ENCODE measurements at regions not wholly inside any gene's neighbourhood (a gene's known extent, or its start where the extent isn't known, plus 50 kb on each side); places are given as distances from the start of the nearest gene placed in this dataset.

DNA sequence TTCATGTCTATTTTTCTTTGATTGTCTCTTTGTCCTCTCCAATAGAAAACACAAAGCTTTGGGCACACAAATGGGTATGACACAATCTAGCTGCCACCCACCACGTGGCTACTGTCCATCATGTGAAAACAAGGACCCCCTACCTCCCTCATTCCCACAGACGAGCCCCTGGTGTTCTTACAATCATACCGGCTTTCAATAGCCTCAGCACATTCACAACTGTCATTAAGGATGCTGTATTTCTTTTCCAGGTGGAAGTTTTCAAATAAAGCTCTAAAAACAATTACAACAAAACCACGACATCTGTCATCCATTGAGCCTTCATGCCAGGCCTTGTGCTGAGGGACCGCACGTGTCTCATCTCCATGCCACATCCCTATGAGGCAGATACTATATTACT, 552.6 kb upstream of the ADAMTS9 start:
- no TSS peak for BruUV-seq (replicated peaks)
- 12% methylated on average over 6 of the region's 6 CpGs for WGBS (ENCODE audit: insufficient coverage, insufficient replicate concordance, low lambda C conversion rate, missing lambda C conversion rate)
- TF ChIP-seq HDAC6 (IDR thresholded peaks at IDR 0.05; ENCODE audit: unreplicated experiment), result no peak
- TF ChIP-seq SMC3 (IDR thresholded peaks at IDR 0.05; ENCODE audit: borderline replicate concordance, low read length), result no peak
- TF ChIP-seq NFYA (IDR thresholded peaks at IDR 0.05; ENCODE audit: borderline replicate concordance, low read depth, low read length), result no peak
- TF ChIP-seq POLR2AphosphoS5 (IDR thresholded peaks at IDR 0.05; ENCODE audit: low read length), result no peak
- no peak for TF ChIP-seq ZBED1 (IDR thresholded peaks at IDR 0.05; ENCODE audit: borderline replicate concordance)
- no peak for TF ChIP-seq IRF4 (IDR thresholded peaks at IDR 0.05; ENCODE audit: low read depth, low read length)
- TF ChIP-seq ZNF207 (IDR thresholded peaks at IDR 0.05; ENCODE audit: borderline replicate concordance), result no peak
- TF ChIP-seq CHD2 (IDR thresholded peaks at IDR 0.05; ENCODE audit: borderline replicate concordance, low read depth, low read length), result no peak
- TF ChIP-seq RFX5 (IDR thresholded peaks at IDR 0.05; ENCODE audit: low read depth, low read length), result no peak
- no peak for TF ChIP-seq CUX1 (IDR thresholded peaks at IDR 0.05; ENCODE audit: insufficient replicate concordance, low read depth, low read length)
- TF ChIP-seq ASH2L (IDR thresholded peaks at IDR 0.05; ENCODE audit: borderline replicate concordance, low read depth), result no peak
- no peak for TF ChIP-seq MYB (IDR thresholded peaks at IDR 0.05; ENCODE audit: borderline replicate concordance, low read depth, low read length)
- no peak for TF ChIP-seq SKIL (IDR thresholded peaks at IDR 0.05; ENCODE audit: low read depth, poor library complexity, severe bottlenecking)
- no peak for TF ChIP-seq TCF7 (IDR thresholded peaks at IDR 0.05; ENCODE audit: borderline replicate concordance)
- TF ChIP-seq, protein P1, sequence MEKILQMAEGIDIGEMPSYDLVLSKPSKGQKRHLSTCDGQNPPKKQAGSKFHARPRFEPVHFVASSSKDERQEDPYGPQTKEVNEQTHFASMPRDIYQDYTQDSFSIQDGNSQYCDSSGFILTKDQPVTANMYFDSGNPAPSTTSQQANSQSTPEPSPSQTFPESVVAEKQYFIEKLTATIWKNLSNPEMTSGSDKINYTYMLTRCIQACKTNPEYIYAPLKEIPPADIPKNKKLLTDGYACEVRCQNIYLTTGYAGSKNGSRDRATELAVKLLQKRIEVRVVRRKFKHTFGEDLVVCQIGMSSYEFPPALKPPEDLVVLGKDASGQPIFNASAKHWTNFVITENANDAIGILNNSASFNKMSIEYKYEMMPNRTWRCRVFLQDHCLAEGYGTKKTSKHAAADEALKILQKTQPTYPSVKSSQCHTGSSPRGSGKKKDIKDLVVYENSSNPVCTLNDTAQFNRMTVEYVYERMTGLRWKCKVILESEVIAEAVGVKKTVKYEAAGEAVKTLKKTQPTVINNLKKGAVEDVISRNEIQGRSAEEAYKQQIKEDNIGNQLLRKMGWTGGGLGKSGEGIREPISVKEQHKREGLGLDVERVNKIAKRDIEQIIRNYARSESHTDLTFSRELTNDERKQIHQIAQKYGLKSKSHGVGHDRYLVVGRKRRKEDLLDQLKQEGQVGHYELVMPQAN (conservative IDR thresholded peaks at IDR 0.05), result no peak

More for the DNA sequence above, 552.6 kb upstream of the ADAMTS9 start:
- ATAC-seq (no peak), DNase-seq (ENCODE audit: low read depth, low spot score) (no peak), FAIRE-seq (no peak)
- POLR2A ChIA-PET, result no interaction called here
- H3K79me2 ChIP-seq (ENCODE audit: control insufficient read depth, insufficient read depth, low read length), result no peaks in the 10 kb centered on the region
- no peak overlapping the region for H3K4me3 ChIP-seq
- RAD21 ChIA-PET (ENCODE audit: unreplicated experiment), result no interaction called here
- no peak overlapping the region for H3K4me2 ChIP-seq (ENCODE audit: control insufficient read depth, insufficient read depth)
- SMC1A ChIA-PET (ENCODE audit: uncharacterized antibody, unreplicated experiment), result no interaction called here
- H3K4me1 ChIP-seq (ENCODE audit: control insufficient read depth, insufficient read depth, low read length), result no peaks in the 10 kb centered on the region
- H3K9me3 ChIP-seq (replicated peaks; ENCODE audit: control insufficient read depth, insufficient read depth, low read length), result no peaks in the 10 kb centered on the region
- no peaks in the 10 kb centered on the region for H4K20me1 ChIP-seq (ENCODE audit: control insufficient read depth, insufficient read depth)
- H3K36me3 ChIP-seq (ENCODE audit: control insufficient read depth in 2 of 2, insufficient read depth in 2 of 2, low read length in 1 of 2), result no peaks in the 10 kb centered on the region
- no peak overlapping the region for H2AFZ ChIP-seq (ENCODE audit: control insufficient read depth, low read depth, low read length)
- in situ Hi-C loops (cut with MboI) (no loop called here), intact Hi-C loops (cut with micrococcal nuclease; ENCODE audit: unreplicated experiment) (no loop called here)
- CTCF ChIA-PET, result no interaction called here
- no peak overlapping the region for H3K27ac ChIP-seq (ENCODE audit: control insufficient read depth, insufficient read depth)
- no peak overlapping the region for H3K9ac ChIP-seq (ENCODE audit: control insufficient read depth, insufficient read depth, low read length)
- H3K27me3 ChIP-seq (replicated peaks in 1 of 2; ENCODE audit: control insufficient read depth in 2 of 2, insufficient read depth in 2 of 2, low read length in 1 of 2), result no peaks in the 10 kb centered on the region

Measured in GM12878 (cell line).